ENCODE measurements at regions not wholly inside any gene's neighbourhood (a gene's known extent, or its start where the extent isn't known, plus 50 kb on each side); places are given as distances from the start of the nearest gene placed in this dataset.

GRCh38 chr3:72669224-72669623 lies 179.0 kb downstream of the SHQ1 start:
- TF ChIP-seq CTCF (IDR thresholded peaks at IDR 0.05) (no peak), POLR2A (IDR thresholded peaks at IDR 0.05) (no peak)
